Right atrium auricular region (tissue), 2 donors: ENCODE measurements at regions not wholly inside any gene's neighbourhood (a gene's known extent, or its start where the extent isn't known, plus 50 kb on each side); places are given as distances from the start of the nearest gene placed in this dataset.

Source experiments
- DNase-seq: peaks from one replicate; pipeline ENCODE4 v3.0.0-alpha.2; 2019; ENCODE audit warnings: low spot score
- H3K27ac ChIP-seq, 2 donors: fragments of 200-600 bp; sonication (generic); 1 replicate in 1 of 2; 2 replicates in 1 of 2; pipeline ENCODE4 v1.5.1; 2016 to 2019
- H3K27me3 ChIP-seq, 2 donors: fragments of 200-600 bp; sonication (generic); one replicate each; pipeline versions ENCODE4 v1.5.1 to v1.6.0; 2017 to 2019
- H3K36me3 ChIP-seq: fragments of 200-600 bp; sonication (generic); one replicate; pipeline ENCODE4 v1.5.1; 2016
- H3K4me1 ChIP-seq, 2 donors: fragments of 200-600 bp; sonication (generic); one replicate each; pipeline versions ENCODE4 v1.5.1 to v1.6.0; 2017 to 2019
- H3K4me3 ChIP-seq, 2 donors: fragments of 200-600 bp; sonication (generic); 1 replicate in 1 of 2; 2 replicates in 1 of 2; pipeline ENCODE4 v1.5.1; 2017 to 2019; ENCODE audit warnings: mild to moderate bottlenecking in 1 of 2, moderate library complexity in 1 of 2
- H3K9me3 ChIP-seq, 2 donors: fragments of 200-600 bp; sonication (generic); one replicate each; pipeline ENCODE4 v1.5.1; 2019
- CTCF ChIP-seq, 2 donors: fragments of 200-600 bp; sonication (generic); IDR thresholded peaks; one replicate each; pipeline ENCODE4 v1.5.1; 2019; ENCODE audit warnings: antibody characterized with exemption in 2 of 2

DNA sequence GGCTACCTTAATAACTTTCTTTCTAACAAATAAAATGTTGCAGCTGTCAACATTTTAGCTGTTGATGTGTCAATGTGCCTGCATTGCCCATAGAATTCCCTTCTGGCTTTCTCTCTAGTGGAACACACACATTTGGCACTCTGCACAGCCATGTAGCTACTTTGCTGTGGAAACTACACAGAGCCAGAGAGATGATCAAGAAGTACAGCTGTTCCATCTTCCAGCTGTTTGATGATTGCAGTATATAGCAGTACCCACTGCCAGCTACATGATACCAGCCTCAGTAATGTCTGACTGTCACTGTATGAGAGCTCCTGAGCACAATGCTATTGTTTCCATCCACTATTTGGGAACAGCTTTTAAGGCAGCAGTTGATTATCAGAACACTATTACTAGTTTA is 843.0 kb downstream of the PCDH17 start:
- Histone ChIP-seq H3K27ac (no peak overlapping the region), H3K36me3 (no peaks in the 10 kb centered on the region), H3K4me1 (no peaks in the 10 kb centered on the region), H3K9me3 (no peaks in the 10 kb centered on the region), H3K27me3 (no peaks in the 10 kb centered on the region), H3K4me3 (no peak overlapping the region)
- no peak for DNase-seq
- TF ChIP-seq CTCF (IDR thresholded peaks at IDR 0.05), result no peak

DNA sequence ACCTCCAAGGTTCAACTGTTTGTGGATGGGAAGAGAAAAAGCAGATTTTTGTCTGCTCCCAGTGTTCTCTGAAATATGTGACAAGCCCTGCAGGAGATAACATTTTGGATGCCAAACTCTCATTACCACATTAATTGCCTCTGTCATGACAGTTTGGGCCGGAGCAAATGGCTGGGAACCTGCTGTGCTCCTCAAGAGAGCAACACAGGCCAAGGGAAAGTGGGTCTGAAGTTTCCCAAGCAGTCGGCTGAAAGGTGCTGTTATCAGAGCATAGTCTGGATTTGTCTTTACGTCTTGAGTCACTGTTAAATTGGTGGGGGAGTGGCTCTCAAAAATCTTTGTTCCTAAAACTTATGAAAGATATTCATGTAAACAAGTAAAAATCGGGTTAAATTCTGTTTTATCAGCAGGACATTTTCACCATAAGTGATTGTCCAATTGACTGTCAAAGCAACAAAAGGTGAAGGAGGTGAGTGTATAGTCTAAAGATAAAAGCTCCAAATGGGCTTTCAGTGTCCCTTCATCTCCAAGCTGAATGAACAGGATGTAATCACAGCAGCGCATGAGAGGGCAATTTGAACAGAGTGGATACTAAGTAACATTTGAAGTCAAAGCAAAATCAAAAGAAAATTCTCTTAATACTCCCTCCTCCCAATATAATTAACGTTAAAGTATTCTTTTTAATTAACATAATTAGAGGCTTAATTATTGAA is 844.8 kb downstream of the PCDH17 start:
- Histone ChIP-seq H3K27ac (no peak overlapping the region), H3K4me1 (no peaks in the 10 kb centered on the region), H3K9me3 (no peaks in the 10 kb centered on the region), H3K27me3 (no peaks in the 10 kb centered on the region), H3K4me3 (no peak overlapping the region), H3K36me3 (no peaks in the 10 kb centered on the region)
- DNase-seq, result no peak
- TF ChIP-seq CTCF (IDR thresholded peaks at IDR 0.05), result no peak

GRCh38 chr13:58478858-58479257 is 847.3 kb downstream of the PCDH17 start:
- no peak overlapping the region for H3K27ac ChIP-seq
- no peaks in the 10 kb centered on the region for H3K4me1 ChIP-seq
- no peak overlapping the region for H3K4me3 ChIP-seq
- H3K36me3 ChIP-seq, result no peaks in the 10 kb centered on the region
- DNase-seq, result no peak
- H3K27me3 ChIP-seq, result no peaks in the 10 kb centered on the region
- TF ChIP-seq CTCF (IDR thresholded peaks at IDR 0.05), result no peak
- H3K9me3 ChIP-seq, result no peaks in the 10 kb centered on the region

DNA sequence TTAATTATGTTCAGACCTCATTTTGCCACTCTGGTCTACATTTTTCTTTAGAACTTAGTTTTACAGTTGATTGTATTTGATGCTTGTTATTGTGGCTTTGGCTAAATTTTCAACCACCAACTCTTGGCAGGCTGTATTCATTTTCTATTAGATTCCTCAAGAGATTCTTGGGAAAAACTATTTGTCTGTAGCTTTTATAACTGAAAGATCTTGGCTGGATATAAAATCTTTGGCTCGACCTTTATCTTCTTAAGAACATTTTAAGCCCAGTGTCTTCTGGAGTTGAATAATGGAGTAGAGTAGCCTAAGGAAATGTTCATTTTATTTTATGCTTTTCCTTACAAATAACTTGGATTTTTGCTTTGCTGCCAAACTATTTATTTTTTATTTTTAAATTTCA is 848.5 kb downstream of the PCDH17 start:
- no peak for DNase-seq
- no peak overlapping the region for H3K4me3 ChIP-seq
- TF ChIP-seq CTCF (IDR thresholded peaks at IDR 0.05), result no peak

DNA sequence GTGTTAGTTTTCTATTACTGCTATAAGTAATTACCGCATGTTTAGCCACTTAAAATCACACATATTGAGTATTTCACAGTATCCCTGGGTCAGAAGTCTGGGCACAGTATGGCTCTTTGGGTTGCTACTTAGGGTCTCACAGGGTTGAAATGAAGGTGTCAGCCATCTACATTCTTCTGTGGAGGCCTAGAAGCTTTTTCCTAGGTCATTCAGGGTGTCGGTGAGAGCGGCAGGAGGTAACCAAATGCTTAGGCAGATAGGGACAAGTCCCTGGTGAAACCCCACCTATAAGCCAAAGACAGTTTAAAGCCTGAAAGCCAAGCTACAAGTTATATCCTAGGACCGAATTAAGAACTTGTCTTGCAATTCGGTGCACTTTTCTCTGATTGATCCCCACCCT is 856.7 kb downstream of the PCDH17 start:
- Histone ChIP-seq H3K27me3 (no peaks in the 10 kb centered on the region), H3K4me3 (no peak overlapping the region), H3K4me1 (no peaks in the 10 kb centered on the region), H3K9me3 (no peaks in the 10 kb centered on the region), H3K36me3 (no peaks in the 10 kb centered on the region), H3K27ac (no peak overlapping the region)
- no peak for DNase-seq
- TF ChIP-seq CTCF (IDR thresholded peaks at IDR 0.05), result no peak

More for the DNA sequence above, 848.5 kb downstream of the PCDH17 start:
- H3K4me1 ChIP-seq, result no peaks in the 10 kb centered on the region
- no peak overlapping the region for H3K27ac ChIP-seq
- no peaks in the 10 kb centered on the region for H3K36me3 ChIP-seq
- H3K9me3 ChIP-seq, result no peaks in the 10 kb centered on the region
- no peaks in the 10 kb centered on the region for H3K27me3 ChIP-seq

DNA sequence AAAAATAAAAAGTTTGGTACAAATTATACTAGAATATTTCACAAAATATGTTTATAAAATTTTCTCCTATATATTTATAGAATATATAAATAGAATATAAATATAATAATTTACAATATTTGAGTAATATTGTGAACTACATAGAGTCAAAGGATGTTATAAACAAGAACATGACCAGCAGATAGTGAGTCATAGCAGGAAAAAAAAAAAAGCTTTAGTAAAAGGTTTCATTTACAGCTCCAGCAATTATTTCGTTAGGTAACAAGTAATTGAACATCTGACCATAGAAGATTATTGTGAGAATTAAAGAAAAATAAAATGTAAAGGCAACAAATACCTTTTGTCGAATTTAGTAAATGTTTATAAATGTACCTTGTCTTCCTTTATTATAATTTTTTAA is 864.1 kb downstream of the PCDH17 start:
- Histone ChIP-seq H3K27ac (no peak overlapping the region), H3K4me3 (no peak overlapping the region), H3K9me3 (no peaks in the 10 kb centered on the region), H3K36me3 (no peaks in the 10 kb centered on the region), H3K4me1 (no peaks in the 10 kb centered on the region), H3K27me3 (no peaks in the 10 kb centered on the region)
- no peak for DNase-seq
- TF ChIP-seq CTCF (IDR thresholded peaks at IDR 0.05), result no peak
